CD4-positive, alpha-beta T cell (primary cell): ENCODE measurements at regions not wholly inside any gene's neighbourhood (a gene's known extent, or its start where the extent isn't known, plus 50 kb on each side); places are given as distances from the start of the nearest gene placed in this dataset.

Experiments
- ATAC-seq: fragments of 200-7000 bp; cut with Tn5 transposase; one replicate; pipeline ENCODE4 v1.10.0; 2022; ENCODE audit warnings: mild to moderate bottlenecking; ENCODE audit not compliant: poor library complexity
- CTCF ChIA-PET: fragments of 350-600 bp; sonication (Branson Sonifier 250); formaldehyde crosslinking; loops from one replicate; lab custom pipeline; 2021; ENCODE audit warnings: antibody characterized with exemption, inconsistent platforms; lab: Charles Lee
- POLR2A ChIA-PET: fragments of 350-600 bp; sonication (Branson Sonifier 250); formaldehyde crosslinking; loops from one replicate; lab custom pipeline; 2021; ENCODE audit warnings: antibody characterized with exemption, inconsistent platforms; lab: Charles Lee
- DNase-seq, 14 experiments: peaks; one replicate each; pipeline ENCODE4 v3.0.0-alpha.2; 2013 to 2020; ENCODE audit warnings: mixed read lengths in 2 of 14
- H3K27ac ChIP-seq, 2 donors: one replicate each; pipeline versions ENCODE4 v1.5.1 to v1.7.0; 2013; ENCODE audit warnings: low read length in 2 of 2, low read depth in 1 of 2, mild to moderate bottlenecking in 1 of 2
- H3K27me3 ChIP-seq, 2 experiments: 1 replicate in 1 of 2; 2 replicates in 1 of 2; pipeline versions ENCODE4 v1.6.1 to v1.7.0; 2013; ENCODE audit warnings: low read length in 2 of 2, control low read depth in 1 of 2, mild to moderate bottlenecking in 1 of 2, moderate library complexity in 1 of 2; ENCODE audit not compliant: insufficient read depth in 2 of 2, control insufficient read depth in 1 of 2
- H3K36me3 ChIP-seq: one replicate; pipeline ENCODE4 v1.6.1; 2013; ENCODE audit warnings: low read length, control low read depth; ENCODE audit not compliant: insufficient read depth
- H3K4me1 ChIP-seq: one replicate; pipeline ENCODE4 v1.6.1; 2013; ENCODE audit warnings: low read length, control low read depth; ENCODE audit not compliant: insufficient read depth
- H3K4me3 ChIP-seq: one replicate; pipeline ENCODE4 v1.5.1; 2013; ENCODE audit warnings: mild to moderate bottlenecking, low read length, moderate library complexity
- H3K9me3 ChIP-seq, 2 experiments: 1 replicate in 1 of 2; 2 replicates in 1 of 2; pipeline versions ENCODE4 v1.6.1 to v1.7.0; 2013; ENCODE audit warnings: low read length in 2 of 2, mild to moderate bottlenecking in 2 of 2, control low read depth in 1 of 2, moderate library complexity in 1 of 2; ENCODE audit not compliant: control insufficient read depth in 1 of 2, insufficient read depth in 1 of 2
- H3K27ac Mint-ChIP-seq: one replicate; pipeline ENCODE4 v1.8.0; 2020; ENCODE audit warnings: mixed read lengths
- H3K27me3 Mint-ChIP-seq: one replicate; pipeline ENCODE4 v1.8.0; 2021; ENCODE audit warnings: mixed read lengths
- H3K36me3 Mint-ChIP-seq: one replicate; pipeline ENCODE4 v1.8.0; 2021; ENCODE audit warnings: low read depth, mixed read lengths
- H3K4me1 Mint-ChIP-seq: one replicate; pipeline ENCODE4 v1.8.0; 2021; ENCODE audit warnings: low read depth, mixed read lengths
- H3K4me3 Mint-ChIP-seq: one replicate; pipeline ENCODE4 v1.8.0; 2020; ENCODE audit warnings: mild to moderate bottlenecking, mixed read lengths
- H3K9me3 Mint-ChIP-seq: one replicate; pipeline ENCODE4 v1.8.0; 2020; ENCODE audit warnings: mixed read lengths
- intact Hi-C, 2 experiments: fragments of 100-400 bp; cut with DNase I in 1 of 2; cut with micrococcal nuclease in 1 of 2; formaldehyde crosslinking; loops; one replicate each; pipeline versions ENCODE4 v1.15.1 to v1.9.0; 2023 to 2025; cut with DNase I, micrococcal nuclease
- TF ChIP-seq, protein P1 (sequence below): fragments of 200-600 bp; IDR thresholded peaks from one replicate; pipeline ENCODE4 v1.8.0; 2022; ENCODE audit warnings: antibody characterized with exemption, mild to moderate bottlenecking

DNA sequence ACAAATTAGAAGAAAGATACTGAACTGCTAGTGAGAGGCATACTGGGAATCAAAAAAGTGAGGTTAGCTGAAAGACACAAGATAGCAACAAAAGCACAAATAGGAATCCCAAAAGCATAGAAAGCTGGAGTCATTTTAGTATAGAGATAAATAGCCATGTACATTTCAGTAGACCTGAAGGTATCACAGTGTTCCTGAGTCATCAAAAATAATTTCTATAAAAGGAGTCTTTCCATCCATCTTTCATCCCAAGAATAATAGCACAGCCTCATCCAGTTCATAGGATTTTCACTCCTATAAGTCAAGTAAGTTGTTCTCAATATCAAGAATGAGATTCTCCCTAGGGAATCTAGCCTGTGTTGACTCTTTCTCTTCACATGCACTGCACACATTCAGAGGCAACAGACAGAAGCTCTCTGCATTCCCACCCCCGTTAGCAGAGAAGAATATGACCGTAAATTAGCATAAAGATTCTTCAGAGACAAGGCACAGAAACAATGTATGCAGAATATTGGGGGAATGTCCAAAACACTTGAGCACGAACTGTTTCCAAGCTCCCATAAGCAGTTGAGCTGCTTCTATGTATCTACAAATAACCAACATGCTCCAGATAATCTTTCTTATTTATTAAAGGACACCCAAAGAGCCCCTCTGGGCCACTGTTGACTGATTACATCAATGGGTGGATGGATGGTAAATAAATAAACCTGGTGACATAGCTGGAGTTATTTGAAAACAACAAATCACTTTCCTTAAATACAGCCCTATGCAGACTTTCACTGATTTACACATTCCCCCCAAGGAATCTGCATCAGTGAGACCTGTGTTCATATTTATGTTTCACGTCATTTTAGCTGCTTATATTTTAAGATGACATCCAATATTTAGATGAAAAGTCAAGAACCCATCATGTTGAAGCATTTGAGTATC lies 174.5 kb upstream of the PKDCC start:
- H3K4me3 Mint-ChIP-seq, result no peak overlapping the region
- Histone ChIP-seq H3K27ac (no peak overlapping the region), H3K9me3 (no peaks in the 10 kb centered on the region), H3K27me3 (no peaks in the 10 kb centered on the region), H3K36me3 (no peaks in the 10 kb centered on the region), H3K4me1 (peaks cover 29% of the 10 kb centered on the region), H3K4me3 (no peak overlapping the region)
- H3K36me3 Mint-ChIP-seq, result no peaks in the 10 kb centered on the region
- ATAC-seq, result no peak
- H3K27me3 Mint-ChIP-seq, result peaks cover 10% of the 10 kb centered on the region
- no peak for DNase-seq
- ChIA-PET POLR2A (no interaction called here), CTCF (interaction anchor here (5.3 kb wide), 1 partner anchor 213 kb away, joined by 25 read pairs; no protein-coding TSS in a partner anchor)
- TF ChIP-seq, protein P1, sequence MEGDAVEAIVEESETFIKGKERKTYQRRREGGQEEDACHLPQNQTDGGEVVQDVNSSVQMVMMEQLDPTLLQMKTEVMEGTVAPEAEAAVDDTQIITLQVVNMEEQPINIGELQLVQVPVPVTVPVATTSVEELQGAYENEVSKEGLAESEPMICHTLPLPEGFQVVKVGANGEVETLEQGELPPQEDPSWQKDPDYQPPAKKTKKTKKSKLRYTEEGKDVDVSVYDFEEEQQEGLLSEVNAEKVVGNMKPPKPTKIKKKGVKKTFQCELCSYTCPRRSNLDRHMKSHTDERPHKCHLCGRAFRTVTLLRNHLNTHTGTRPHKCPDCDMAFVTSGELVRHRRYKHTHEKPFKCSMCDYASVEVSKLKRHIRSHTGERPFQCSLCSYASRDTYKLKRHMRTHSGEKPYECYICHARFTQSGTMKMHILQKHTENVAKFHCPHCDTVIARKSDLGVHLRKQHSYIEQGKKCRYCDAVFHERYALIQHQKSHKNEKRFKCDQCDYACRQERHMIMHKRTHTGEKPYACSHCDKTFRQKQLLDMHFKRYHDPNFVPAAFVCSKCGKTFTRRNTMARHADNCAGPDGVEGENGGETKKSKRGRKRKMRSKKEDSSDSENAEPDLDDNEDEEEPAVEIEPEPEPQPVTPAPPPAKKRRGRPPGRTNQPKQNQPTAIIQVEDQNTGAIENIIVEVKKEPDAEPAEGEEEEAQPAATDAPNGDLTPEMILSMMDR, result no peak
- H3K4me1 Mint-ChIP-seq, result peaks cover 11% of the 10 kb centered on the region
- no peaks in the 10 kb centered on the region for H3K9me3 Mint-ChIP-seq
- intact Hi-C loops, result loop anchor here in 1 of 2 experiments (5.0 kb wide), 1 partner anchor 454 kb away; no protein-coding TSS in a partner anchor
- no peak overlapping the region for H3K27ac Mint-ChIP-seq

GRCh38 chr2:41877114-41877678 lies 170.6 kb upstream of the PKDCC start:
- Mint-ChIP-seq H3K27ac (no peak overlapping the region), H3K9me3 (no peaks in the 10 kb centered on the region), H3K27me3 (peaks cover 13% of the 10 kb centered on the region), H3K4me3 (no peak overlapping the region), H3K36me3 (no peaks in the 10 kb centered on the region), H3K4me1 (peaks cover 9% of the 10 kb centered on the region)
- Histone ChIP-seq H3K27ac (no peak overlapping the region), H3K4me3 (no peak overlapping the region), H3K9me3 (no peaks in the 10 kb centered on the region), H3K27me3 (no peaks in the 10 kb centered on the region), H3K4me1 (peaks cover 18% of the 10 kb centered on the region), H3K36me3 (no peaks in the 10 kb centered on the region)
- TF ChIP-seq, protein P1, result no peak
- intact Hi-C loops, result no loop called here
- DNase-seq (no peak), ATAC-seq (no peak)
- ChIA-PET CTCF (no interaction called here), POLR2A (no interaction called here)

GRCh38 chr2:41878056-41878455 lies 169.8 kb upstream of the PKDCC start:
- Mint-ChIP-seq H3K36me3 (no peaks in the 10 kb centered on the region), H3K9me3 (no peaks in the 10 kb centered on the region), H3K4me1 (peaks cover 4% of the 10 kb centered on the region), H3K27me3 (peaks cover 15% of the 10 kb centered on the region), H3K27ac (no peak overlapping the region), H3K4me3 (no peak overlapping the region)
- no peak for ATAC-seq
- ChIA-PET CTCF (no interaction called here), POLR2A (no interaction called here)
- H3K4me3 ChIP-seq, result no peak overlapping the region
- intact Hi-C loops, result no loop called here
- H3K9me3 ChIP-seq, result no peaks in the 10 kb centered on the region
- TF ChIP-seq, protein P1, result no peak
- H3K4me1 ChIP-seq, result peaks cover 12% of the 10 kb centered on the region
- no peak for DNase-seq
- H3K27me3 ChIP-seq, result peaks cover 0 to 1% of the 10 kb centered on the region in 2 experiments
- no peak overlapping the region for H3K27ac ChIP-seq
- H3K36me3 ChIP-seq, result no peaks in the 10 kb centered on the region
